ENCODE measurements at regions not wholly inside any gene's neighbourhood (a gene's known extent, or its start where the extent isn't known, plus 50 kb on each side); places are given as distances from the start of the nearest gene placed in this dataset.

DNA sequence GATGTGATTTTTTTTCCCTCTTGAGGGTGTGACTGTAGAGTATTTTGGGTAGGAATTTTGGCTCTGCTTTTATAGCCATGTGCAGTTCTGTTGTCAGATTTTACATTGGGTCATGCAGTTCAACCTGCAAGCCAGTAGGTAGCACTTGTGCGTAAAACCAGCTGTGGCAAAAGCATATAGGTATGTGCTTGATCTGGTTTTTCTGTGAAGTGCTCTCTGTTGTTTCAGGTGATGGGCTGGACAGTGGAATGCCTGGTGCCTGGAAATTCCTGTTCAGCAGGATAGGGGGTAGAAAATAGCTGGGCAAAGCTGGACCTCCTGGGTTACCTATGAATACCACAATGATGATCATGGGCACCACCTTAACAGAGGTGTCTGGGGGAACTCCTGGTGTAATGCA lies 584.2 kb upstream of the PCDH10 start:
- TF ChIP-seq EZH2 (IDR thresholded peaks at IDR 0.05) = no peak
- TF ChIP-seq POLR2AphosphoS5 (IDR thresholded peaks at IDR 0.05; ENCODE audit: borderline replicate concordance, low read depth, low read length) = no peak
- TF ChIP-seq FOXP2 (optimal IDR thresholded peaks at IDR 0.05; ENCODE audit: control extremely low read depth, extremely low read length, insufficient read depth) = no peak
